HCT116 (cell line): ENCODE measurements at regions not wholly inside any gene's neighbourhood (a gene's known extent, or its start where the extent isn't known, plus 50 kb on each side); places are given as distances from the start of the nearest gene placed in this dataset.

Experiments
- ATAC-seq: fragments of 200-7000 bp; cut with Tn5 transposase; 2 replicates; pipeline ENCODE4 v1.9.1; 2020; ENCODE audit warnings: mild to moderate bottlenecking, moderate library complexity
- BruUV-seq: library from RNA; stranded (reverse); fragments of 400-500 nt; replicated peaks from 2 replicates; lab custom pipeline; 2021; lab: Mats Ljungman, UMichigan
- CTCF ChIA-PET: fragments of 300-600 bp; sonication (Branson Sonifier 250); formaldehyde crosslinking; loops from one replicate; lab custom pipeline; 2021; ENCODE audit warnings: antibody characterized with exemption; lab: Charles Lee
- POLR2A ChIA-PET: fragments of 300-600, 350-600 bp; sonication (Branson Sonifier 250); formaldehyde crosslinking; loops from one replicate; lab custom pipeline; 2021; ENCODE audit warnings: antibody characterized with exemption; lab: Charles Lee
- RAD21 ChIA-PET, 2 experiments: fragments of 300-600 bp; sonication (Branson Sonifier 250); formaldehyde crosslinking; loops; one replicate each; lab custom pipeline; 2023; ENCODE audit warnings: low total read pairs in 2 of 2; ENCODE audit not compliant: uncharacterized antibody in 2 of 2, unreplicated experiment in 2 of 2, low non-redundant PET in 1 of 2; lab: Charles Lee
- DNase-seq: peaks from one replicate; pipeline ENCODE4 v3.0.0-alpha.2; 2010; ENCODE audit warnings: low read depth, low spot score
- H2AFZ ChIP-seq: fragments of 200-600 bp; shearing (Covaris generic), sonication (generic); 2 replicates; pipeline ENCODE4 v1.6.1; 2017; ENCODE audit warnings: low read depth, mixed run types, mixed read lengths, antibody characterized with exemption, low read length; ENCODE audit not compliant: poor library complexity, severe bottlenecking
- H3K27ac ChIP-seq: 2 replicates; pipeline ENCODE4 v1.5.1; 2012; ENCODE audit warnings: low read depth, low read length
- H3K27me3 ChIP-seq: fragments of 200-600 bp; sonication (generic); 2 replicates; pipeline ENCODE4 v1.6.1; 2016; ENCODE audit warnings: mixed run types, low read length, mixed read lengths; ENCODE audit not compliant: insufficient read depth
- H3K36me3 ChIP-seq, 2 experiments: fragments of 200-500 bp in 1 of 2; fragments of 200-600 bp in 1 of 2; sonication (Bioruptor generic) in 1 of 2; sonication (generic) in 1 of 2; 2 replicates each; pipeline versions ENCODE4 v1.5.1 to v1.6.1; 2014 to 2016; ENCODE audit warnings: low read length in 2 of 2, inconsistent platforms in 1 of 2, mixed read lengths in 1 of 2, mixed run types in 1 of 2; ENCODE audit not compliant: insufficient read depth in 2 of 2, control insufficient read depth in 1 of 2
- H3K4me1 ChIP-seq, 2 experiments: fragments of 200-600 bp in 1 of 2; sonication (generic) in 1 of 2; 2 replicates each; pipeline versions ENCODE4 v1.5.1 to v1.6.1; 2012 to 2017; ENCODE audit warnings: low read length in 2 of 2, inconsistent platforms in 1 of 2, mild to moderate bottlenecking in 1 of 2, mixed read lengths in 1 of 2, mixed run types in 1 of 2, moderate library complexity in 1 of 2; ENCODE audit not compliant: insufficient read depth in 2 of 2, control insufficient read depth in 1 of 2
- H3K4me2 ChIP-seq: fragments of 200-600 bp; sonication (generic); 2 replicates; pipeline ENCODE4 v1.6.1; 2017; ENCODE audit warnings: mixed run types, low read length, mixed read lengths
- H3K4me3 ChIP-seq, 2 experiments: fragments of 200-600 bp in 1 of 2; sonication (generic) in 1 of 2; replicated peaks in 1 of 2; 2 replicates each; pipeline ENCODE4 v1.5.1; 2011 to 2016; ENCODE audit warnings: low read length in 2 of 2, control low read depth in 1 of 2, low read depth in 1 of 2, mild to moderate bottlenecking in 1 of 2, mixed read lengths in 1 of 2, mixed run types in 1 of 2
- H3K79me2 ChIP-seq: fragments of 200-600 bp; sonication (generic); 2 replicates; pipeline ENCODE4 v1.6.1; 2017; ENCODE audit warnings: mild to moderate bottlenecking, mixed run types, low read length, moderate library complexity, mixed read lengths; ENCODE audit not compliant: insufficient read depth
- H3K9ac ChIP-seq: fragments of 200-600 bp; sonication (generic); 2 replicates; pipeline ENCODE4 v1.6.1; 2016; ENCODE audit warnings: low read length, mixed read lengths
- H3K9me2 ChIP-seq: fragments of 200-600 bp; sonication (generic), shearing (Covaris generic); 2 replicates; pipeline ENCODE4 v1.6.1; 2017; ENCODE audit warnings: mixed run types, mild to moderate bottlenecking, moderate library complexity; ENCODE audit not compliant: insufficient read depth
- H3K9me3 ChIP-seq, 2 experiments: fragments of 200-500 bp in 1 of 2; fragments of 200-600 bp in 1 of 2; sonication (Bioruptor generic) in 1 of 2; sonication (generic) in 1 of 2; 2 replicates each; pipeline ENCODE4 v1.6.1; 2014 to 2017; ENCODE audit warnings: low read length in 2 of 2, mixed read lengths in 2 of 2, inconsistent platforms in 1 of 2, low read depth in 1 of 2, mild to moderate bottlenecking in 1 of 2, mixed run types in 1 of 2, moderate library complexity in 1 of 2; ENCODE audit not compliant: control insufficient read depth in 1 of 2, insufficient read depth in 1 of 2
- H4K20me1 ChIP-seq: fragments of 200-600 bp; sonication (generic), shearing (Covaris generic); 2 replicates; pipeline ENCODE4 v1.6.1; 2017; ENCODE audit warnings: mixed run types, mild to moderate bottlenecking, moderate library complexity; ENCODE audit not compliant: insufficient read depth
- CTCF ChIP-seq, 3 experiments: fragments of 200-600 bp in 1 of 3; sonication (generic) in 1 of 3; IDR thresholded peaks in 2 of 3; conservative IDR thresholded peaks in 1 of 3; 2 replicates each; pipeline ENCODE4 v1.5.1; 2012 to 2017; ENCODE audit warnings: low read depth in 2 of 3, low read length in 2 of 3, antibody characterized with exemption in 1 of 3, borderline replicate concordance in 1 of 3, control low read depth in 1 of 3, mild to moderate bottlenecking in 1 of 3, mixed read lengths in 1 of 3, mixed run types in 1 of 3, moderate library complexity in 1 of 3; ENCODE audit not compliant: insufficient read depth in 1 of 3
- ELF1 ChIP-seq: IDR thresholded peaks from 2 replicates; pipeline ENCODE4 v1.6.1; 2012; ENCODE audit warnings: low read depth, borderline replicate concordance
- RAD21 ChIP-seq: IDR thresholded peaks from 2 replicates; pipeline ENCODE4 v1.6.1; 2012; ENCODE audit warnings: low read depth, mild to moderate bottlenecking
- ZFX ChIP-seq: fragments of 450-650 bp; IDR thresholded peaks from 2 replicates; pipeline ENCODE4 v1.6.1; 2017
- intact Hi-C: fragments of 100-400 bp; cut with micrococcal nuclease; formaldehyde crosslinking; loops from 2 replicates; pipeline ENCODE4 v1.10.0; 2022

GRCh38 chr2:30024281-30024680 lies 102.9 kb upstream of the ALK start:
- Histone ChIP-seq H3K27me3 (peaks cover 52% of the 10 kb centered on the region), H3K4me2 (no peak overlapping the region), H3K4me3 (no peak overlapping the region), H3K9me3 (no peaks in the 10 kb centered on the region), H3K4me1 (no peaks in the 10 kb centered on the region), H2AFZ (no peak overlapping the region), H3K27ac (no peak overlapping the region), H4K20me1 (no peaks in the 10 kb centered on the region), H3K79me2 (no peaks in the 10 kb centered on the region), H3K9ac (no peak overlapping the region), H3K9me2 (no peaks in the 10 kb centered on the region), H3K36me3 (no peaks in the 10 kb centered on the region)
- ChIA-PET CTCF (interaction anchor here (2.9 kb wide), 1 partner anchor 101 kb away, joined by 7 read pairs; no protein-coding TSS in a partner anchor), RAD21 (no interaction called here), POLR2A (no interaction called here)
- ATAC-seq (no peak), DNase-seq (no peak)
- intact Hi-C loops, result no loop called here
- TF ChIP-seq ELF1, result no peak
- BruUV-seq, result no TSS peak

GRCh38 chr2:30026091-30027055 lies 105.0 kb upstream of the ALK start:
- ChIA-PET POLR2A (no interaction called here), CTCF (interaction anchor here (2.9 kb wide), 1 partner anchor 103 kb away, joined by 7 read pairs; no protein-coding TSS in a partner anchor), RAD21 (interaction anchor here (0.6 to 0.8 kb wide), 2 partner anchors 98 to 688 kb away, joined by 3 to 10 read pairs; no protein-coding TSS in a partner anchor)
- intact Hi-C loops, result loop anchor here (1.0 kb wide), 2 partner anchors 103 to 1068 kb away; no protein-coding TSS in a partner anchor
- DNase-seq (peak; percentile 4), ATAC-seq (peak; percentile 92)
- H3K27ac ChIP-seq, result no peak overlapping the region
- H3K9me3 ChIP-seq, result no peaks in the 10 kb centered on the region
- no TSS peak for BruUV-seq
- no peaks in the 10 kb centered on the region for H3K79me2 ChIP-seq
- no peak overlapping the region for H3K9ac ChIP-seq
- peaks cover 67% of the 10 kb centered on the region for H3K27me3 ChIP-seq
- TF ChIP-seq ZFX (no peak), RAD21 (peak; percentile 75), CTCF (IDR thresholded peaks at IDR 0.05 in 2 of 3, conservative IDR thresholded peaks at IDR 0.05 in 1 of 3; ENCODE audit: borderline replicate concordance in 1 of 3, insufficient read depth in 1 of 3, low read depth in 2 of 3, low read length in 2 of 3) (peak; percentile 44 to 84 (median 82); a peak in 5 of 6 replicates)
- H3K4me1 ChIP-seq, result no peaks in the 10 kb centered on the region
- no peak overlapping the region for H3K4me2 ChIP-seq
- H3K36me3 ChIP-seq, result no peaks in the 10 kb centered on the region
- H2AFZ ChIP-seq, result no peak overlapping the region
- H3K9me2 ChIP-seq, result no peaks in the 10 kb centered on the region
- no peak overlapping the region for H3K4me3 ChIP-seq
- H4K20me1 ChIP-seq, result no peaks in the 10 kb centered on the region
